Heart right ventricle (tissue), 16 donors: ENCODE measurements at regions not wholly inside any gene's neighbourhood (a gene's known extent, or its start where the extent isn't known, plus 50 kb on each side); places are given as distances from the start of the nearest gene placed in this dataset.

ENCODE experiments used
- ATAC-seq, 8 donors: fragments of 200-7000 bp; cut with Tn5 transposase; one replicate each; pipeline ENCODE4 v1.9.1; 2020; ENCODE audit warnings: mild to moderate bottlenecking in 8 of 8, moderate library complexity in 8 of 8, moderate number of reproducible peaks in 1 of 8
- DNase-seq, 2 donors: peaks; one replicate each; pipeline ENCODE4 v3.0.0-alpha.2; 2020
- H3K27ac ChIP-seq, 10 donors: fragments of 200-600 bp; sonication (generic) in 2 of 10; one replicate each; pipeline versions ENCODE4 v1.5.0 to v1.8.0; 2020 to 2022; ENCODE audit warnings: mild to moderate bottlenecking in 3 of 10
- H3K27me3 ChIP-seq, 7 donors: fragments of 200-600 bp; one replicate each; pipeline ENCODE4 v1.8.0; 2021 to 2022; ENCODE audit warnings: mild to moderate bottlenecking in 2 of 7
- H3K36me3 ChIP-seq, 9 donors: fragments of 200-600 bp; sonication (generic) in 1 of 9; one replicate each; pipeline versions ENCODE4 v1.5.0 to v1.8.0; 2020 to 2022; ENCODE audit warnings: mild to moderate bottlenecking in 2 of 9
- H3K4me1 ChIP-seq, 9 donors: fragments of 200-600 bp; sonication (generic) in 1 of 9; one replicate each; pipeline versions ENCODE4 v1.5.0 to v1.8.0; 2020 to 2022; ENCODE audit warnings: mild to moderate bottlenecking in 4 of 9
- H3K4me3 ChIP-seq, 10 donors: fragments of 200-600 bp; sonication (generic) in 2 of 10; one replicate each; pipeline versions ENCODE4 v1.5.0 to v1.8.0; 2020 to 2022; ENCODE audit warnings: mild to moderate bottlenecking in 7 of 10, moderate library complexity in 2 of 10
- H3K9me3 ChIP-seq, 11 donors: fragments of 200-600 bp in 10 of 11; sonication (generic) in 2 of 11; one replicate each; pipeline versions ENCODE4 v1.5.0 to v1.8.0; 2013 to 2022; ENCODE audit warnings: mild to moderate bottlenecking in 2 of 11, control low read depth in 1 of 11, moderate library complexity in 1 of 11
- WGBS, 2 donors: extraction: QIAGEN DNeasy Blood & Tissue Kit; methylation state at CpG; one replicate each; pipeline ENCODE4 v1.1.7; 2013; ENCODE audit warnings: inconsistent platforms in 1 of 2; 5-methylcytosine and 5-hydroxymethylcytosine counted together
- intact Hi-C, 10 donors: fragments of 100-400 bp; cut with DNase I; formaldehyde crosslinking; loops; one replicate each; pipeline versions ENCODE4 v1.11.1 to v1.14.2; 2022
- TF ChIP-seq, protein P1 (sequence below), 9 donors: fragments of 200-600 bp; sonication (generic) in 2 of 9; IDR thresholded peaks; one replicate each; pipeline versions ENCODE4 v1.5.0 to v1.8.0; 2021 to 2022; ENCODE audit warnings: antibody characterized with exemption in 9 of 9, mild to moderate bottlenecking in 5 of 9, moderate library complexity in 1 of 9
- donor health status: Arrhythmogenic right ventricular cardiomyopathy.
- donor health status: ischemic (EF 13 %, LVEDD 7.1; RV severe dilation, severe dysfunction).
- donor health status: healthy with polysubstance abuse.
- donor health status: DM: no; HTN: yes; CAD: no.
- donor health status: DM: no; HTN: no; CAD: no.
- donor health status: ischemic (EF 25% LVEDD 6.9; RV normal size, moderate dysfunction).
- donor health status: ischemic (EF 25% LVEDD 5.7; RV mildly dilated, moderate dysfunction).
- donor health status: healthy.
- donor health status: DM: yes; HTN: yes; CAD: no.
- donor health status: Ischemic cardiomyopathy.
- donor health status: ischemic (EF 35%, LVEDD 5.7; RV mildly dilated, moderate dysfunction).
- donor health status: nonischemic (EF 11% LVEDD 7.7; RV severe dilation, severe dysfunction).
- donor health status: DM: yes; HTN: yes; CAD: no.
- donor health status: PGD.
- donor health status: ischemic (EF 29% LVEDD 5.4; RV normal size, mild dysfunction).
- donor health status: nonischemic (EF 23%, LVEDD 6.1; RV moderate dilation, normal function).

GRCh38 chr10:49463605-49464004 lies 67.7 kb upstream of the DRGX start:
- intact Hi-C loops, result loop anchor here in 1 of 10 donors (5.0 kb wide), 1 partner anchor 56 kb away; no protein-coding TSS in a partner anchor
- peaks cover 0 to 69% (median 42%) of the 10 kb centered on the region in 9 donors for H3K36me3 ChIP-seq
- no peak for DNase-seq
- H3K4me1 ChIP-seq, result no peaks in the 10 kb centered on the region
- no peak overlapping the region for H3K4me3 ChIP-seq
- H3K27me3 ChIP-seq, result no peaks in the 10 kb centered on the region
- WGBS, 2 donors, result 73 to 74% methylated on average over 4 of the region's 4 CpGs
- TF ChIP-seq, protein P1, sequence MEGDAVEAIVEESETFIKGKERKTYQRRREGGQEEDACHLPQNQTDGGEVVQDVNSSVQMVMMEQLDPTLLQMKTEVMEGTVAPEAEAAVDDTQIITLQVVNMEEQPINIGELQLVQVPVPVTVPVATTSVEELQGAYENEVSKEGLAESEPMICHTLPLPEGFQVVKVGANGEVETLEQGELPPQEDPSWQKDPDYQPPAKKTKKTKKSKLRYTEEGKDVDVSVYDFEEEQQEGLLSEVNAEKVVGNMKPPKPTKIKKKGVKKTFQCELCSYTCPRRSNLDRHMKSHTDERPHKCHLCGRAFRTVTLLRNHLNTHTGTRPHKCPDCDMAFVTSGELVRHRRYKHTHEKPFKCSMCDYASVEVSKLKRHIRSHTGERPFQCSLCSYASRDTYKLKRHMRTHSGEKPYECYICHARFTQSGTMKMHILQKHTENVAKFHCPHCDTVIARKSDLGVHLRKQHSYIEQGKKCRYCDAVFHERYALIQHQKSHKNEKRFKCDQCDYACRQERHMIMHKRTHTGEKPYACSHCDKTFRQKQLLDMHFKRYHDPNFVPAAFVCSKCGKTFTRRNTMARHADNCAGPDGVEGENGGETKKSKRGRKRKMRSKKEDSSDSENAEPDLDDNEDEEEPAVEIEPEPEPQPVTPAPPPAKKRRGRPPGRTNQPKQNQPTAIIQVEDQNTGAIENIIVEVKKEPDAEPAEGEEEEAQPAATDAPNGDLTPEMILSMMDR (IDR thresholded peaks at IDR 0.05), result no peak
- H3K9me3 ChIP-seq, result peaks cover 0 to 12% (median 0%) of the 10 kb centered on the region in 11 donors
- no peak overlapping the region for H3K27ac ChIP-seq
- ATAC-seq, result no peak

DNA sequence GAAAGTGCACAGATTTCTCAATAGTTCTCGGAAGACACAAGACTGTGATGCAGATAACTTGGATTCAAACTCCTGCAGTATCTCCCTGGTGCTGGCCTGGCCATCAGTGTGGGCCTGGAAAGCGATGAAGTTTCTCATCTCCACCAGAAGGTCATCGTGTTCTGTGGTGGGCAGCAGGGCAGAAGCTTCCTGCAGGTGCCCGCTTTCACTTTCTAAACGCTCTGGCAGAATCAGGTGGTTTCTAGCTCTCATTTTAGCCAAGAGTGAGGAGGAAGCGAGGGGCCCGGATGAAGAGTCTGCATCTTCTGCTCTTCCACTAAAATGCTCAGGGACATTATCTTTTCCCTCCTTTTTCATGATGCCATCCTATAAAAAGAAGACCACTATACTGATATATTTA lies 63.0 kb upstream of the DRGX start:
- Histone ChIP-seq H3K36me3 (peaks cover 0 to 79% (median 45%) of the 10 kb centered on the region in 9 donors), H3K4me1 (no peaks in the 10 kb centered on the region), H3K9me3 (peaks cover 0 to 17% (median 5%) of the 10 kb centered on the region in 11 donors), H3K4me3 (no peak overlapping the region), H3K27me3 (no peaks in the 10 kb centered on the region), H3K27ac (no peak overlapping the region)
- 95% methylated on average over 7 of the region's 7 CpGs for WGBS, 2 donors
- intact Hi-C loops, result no loop called here
- TF ChIP-seq, protein P1 (IDR thresholded peaks at IDR 0.05), result no peak
- ATAC-seq (no peak), DNase-seq (no peak)

DNA sequence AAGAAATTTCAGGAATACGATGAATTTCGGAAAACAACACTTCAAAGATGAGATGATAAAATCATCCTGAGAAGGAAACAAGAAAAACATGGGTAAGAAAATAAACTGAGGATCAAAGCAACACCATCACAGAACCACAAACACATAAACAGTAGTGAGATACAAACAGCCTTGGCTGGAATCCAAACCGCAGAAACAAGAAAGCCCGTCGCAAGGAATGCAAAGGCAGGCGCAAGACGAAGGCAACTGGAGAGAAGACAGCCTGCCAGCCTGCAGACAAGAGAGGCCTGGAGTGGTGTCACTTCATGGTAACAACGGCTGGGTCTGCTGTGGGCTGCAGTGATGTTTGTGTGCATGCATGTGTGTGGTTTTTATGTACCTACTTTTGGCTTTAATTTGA lies 61.8 kb upstream of the DRGX start:
- H3K27me3 ChIP-seq, result no peaks in the 10 kb centered on the region
- H3K4me1 ChIP-seq, result no peaks in the 10 kb centered on the region
- TF ChIP-seq, protein P1 (IDR thresholded peaks at IDR 0.05), result no peak
- H3K4me3 ChIP-seq, result no peak overlapping the region
- 86 to 88% methylated on average over 8 of the region's 8 CpGs for WGBS, 2 donors
- DNase-seq (no peak), ATAC-seq (no peak)
- peaks cover 0 to 23% (median 13%) of the 10 kb centered on the region in 11 donors for H3K9me3 ChIP-seq
- H3K27ac ChIP-seq, result no peak overlapping the region
- H3K36me3 ChIP-seq, result peaks cover 0 to 89% (median 45%) of the 10 kb centered on the region in 9 donors
- intact Hi-C loops, result no loop called here

- no peaks in the 10 kb centered on the region for H3K4me1 ChIP-seq
- H3K4me3 ChIP-seq, result no peak overlapping the region
- TF ChIP-seq, protein P1 (IDR thresholded peaks at IDR 0.05), result no peak
- intact Hi-C loops, result no loop called here
- ATAC-seq (no peak), DNase-seq (no peak)
- no peak overlapping the region for H3K27ac ChIP-seq
- no peaks in the 10 kb centered on the region for H3K27me3 ChIP-seq
- H3K9me3 ChIP-seq, result peaks cover 0 to 63% (median 27%) of the 10 kb centered on the region in 11 donors
- peaks cover 0 to 11% (median 0%) of the 10 kb centered on the region in 9 donors for H3K36me3 ChIP-seq
These were observed 53.0 kb upstream of the DRGX start for GRCh38 chr10:49448924-49449323.
